ENCODE measurements at regions not wholly inside any gene's neighbourhood (a gene's known extent, or its start where the extent isn't known, plus 50 kb on each side); places are given as distances from the start of the nearest gene placed in this dataset.
"Not testable (repeated sequence)": the region's sequence is repeated elsewhere in the genome, so short reads cannot be mapped to it uniquely, and the experiment has no call there.

- Histone ChIP-seq H3K27me3 (replicated peaks) (no peaks in the 10 kb centered on the region), H3K27ac (no peak overlapping the region), H3K4me3 (ENCODE audit: low read depth, low read length) (no peak overlapping the region), H3K36me3 (replicated peaks) (no peaks in the 10 kb centered on the region)
- in situ Hi-C loops (cut with HindIII; ENCODE audit: low pct_ligation_motif_present, low sequenced_read_pairs): no loop called here
- DNase-seq: no peak
- TF ChIP-seq CTCF (IDR thresholded peaks at IDR 0.05; ENCODE audit: low read depth, low read length, missing control alignments): no peak
Observed at GRCh38 chr2:109726379-109727270, 67.5 kb upstream of the RGPD5 start.

- Histone ChIP-seq H3K36me3 (replicated peaks) (no peaks in the 10 kb centered on the region), H3K27ac (no peak overlapping the region), H3K27me3 (replicated peaks) (no peaks in the 10 kb centered on the region), H3K4me3 (ENCODE audit: low read depth, low read length) (no peak overlapping the region)
- no peak for TF ChIP-seq CTCF (IDR thresholded peaks at IDR 0.05; ENCODE audit: low read depth, low read length, missing control alignments)
- in situ Hi-C loops (cut with HindIII; ENCODE audit: low pct_ligation_motif_present, low sequenced_read_pairs): no loop called here
- no peak for DNase-seq
Observed at GRCh38 chr2:109727929-109728447, 66.1 kb upstream of the RGPD5 start.

- in situ Hi-C loops (cut with HindIII; ENCODE audit: low pct_ligation_motif_present, low sequenced_read_pairs); H3K27me3 ChIP-seq (replicated peaks); H3K36me3 ChIP-seq (replicated peaks); H3K27ac ChIP-seq; DNase-seq; H3K4me3 ChIP-seq (ENCODE audit: low read depth, low read length): not testable (repeated sequence)
Observed at GRCh38 chr2:109733746-109734145, 60.4 kb upstream of the RGPD5 start.

- peak; percentile 74 for DNase-seq
- peak; percentile 80 for TF ChIP-seq CTCF (IDR thresholded peaks at IDR 0.05; ENCODE audit: low read depth, low read length, missing control alignments)
- Histone ChIP-seq H3K27me3 (replicated peaks) (no peaks in the 10 kb centered on the region), H3K36me3 (replicated peaks) (no peaks in the 10 kb centered on the region), H3K27ac (no peak overlapping the region), H3K4me3 (ENCODE audit: low read depth, low read length) (no peak overlapping the region)
- in situ Hi-C loops (cut with HindIII; ENCODE audit: low pct_ligation_motif_present, low sequenced_read_pairs): no loop called here
Observed at GRCh38 chr2:109736177-109736827, 57.8 kb upstream of the RGPD5 start.
